ENCODE measurements at regions not wholly inside any gene's neighbourhood (a gene's known extent, or its start where the extent isn't known, plus 50 kb on each side); places are given as distances from the start of the nearest gene placed in this dataset.

DNA sequence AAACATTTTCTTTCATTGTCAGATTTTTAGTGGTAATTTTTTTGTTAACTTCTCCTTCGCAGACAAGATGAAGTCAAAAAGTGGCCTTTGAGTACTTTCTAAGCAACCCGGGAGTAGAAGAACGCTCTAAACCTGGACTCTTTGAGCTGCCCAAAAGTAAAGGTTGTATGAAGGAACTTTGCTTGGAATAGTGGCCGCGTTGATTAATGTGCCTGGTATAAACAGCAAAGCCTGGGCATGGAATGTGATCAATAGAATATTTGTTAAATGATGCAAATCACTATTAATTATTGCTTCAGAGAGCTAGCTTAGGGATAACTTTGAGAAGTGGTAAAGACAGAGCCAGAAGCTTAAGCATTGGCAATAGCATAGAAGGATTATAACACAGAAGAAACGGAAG is 475.1 kb upstream of the ANKRD30A start:
- TF ChIP-seq ZNF274 (IDR thresholded peaks at IDR 0.05; ENCODE audit: low read depth, low read length) (no peak), SUZ12 (IDR thresholded peaks at IDR 0.05; ENCODE audit: extremely low read depth, insufficient read depth, insufficient read length) (no peak), YY1 (IDR thresholded peaks at IDR 0.05; ENCODE audit: insufficient read depth, insufficient read length) (no peak)

All from NT2/D1 (cell line).